ENCODE measurements at regions not wholly inside any gene's neighbourhood (a gene's known extent, or its start where the extent isn't known, plus 50 kb on each side); places are given as distances from the start of the nearest gene placed in this dataset.

DNA sequence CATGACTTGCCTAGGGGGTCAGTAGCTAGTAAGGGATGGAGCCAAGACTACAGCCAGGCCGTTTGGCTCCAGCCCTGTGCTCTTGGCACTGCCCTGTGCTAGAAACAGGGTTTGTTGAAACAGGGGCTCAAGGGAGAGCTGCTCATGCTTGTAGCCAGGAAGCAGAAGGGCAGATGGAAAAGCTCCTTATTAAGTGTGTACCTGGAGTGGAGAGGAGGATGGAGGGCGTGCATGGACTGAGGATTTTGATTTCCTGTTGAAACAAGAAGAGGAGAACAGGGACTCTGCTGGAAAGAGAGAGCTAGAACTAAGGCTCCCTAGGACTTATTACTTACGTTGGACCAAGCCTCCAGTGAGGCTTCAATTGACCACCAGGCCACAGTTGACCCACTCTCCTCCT lies 363.0 kb downstream of the MID1IP1 start:
- DNase-seq (ENCODE audit: extremely low read depth, low read depth), result no peak
- TF ChIP-seq CTCF (IDR thresholded peaks at IDR 0.05; ENCODE audit: low read depth, low read length), result no peak

DNA sequence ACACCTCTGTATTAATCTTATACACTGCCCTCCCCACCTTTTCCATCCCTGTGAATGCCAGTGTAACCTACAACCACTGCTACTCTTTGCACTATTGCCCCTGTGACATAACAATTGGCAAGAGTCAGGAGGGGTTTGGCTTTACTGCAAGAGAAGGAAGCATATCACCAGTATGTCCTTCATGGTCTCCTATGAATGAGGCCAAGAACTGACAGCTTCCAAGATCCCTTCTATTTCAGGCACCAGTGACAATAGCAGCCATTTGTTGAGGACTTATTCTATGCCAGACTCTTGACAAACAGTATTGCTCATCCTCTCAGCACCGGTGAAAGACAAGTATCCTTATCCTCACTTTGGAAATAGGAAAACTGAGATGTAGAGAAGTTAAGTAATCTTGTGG lies 363.9 kb downstream of the MID1IP1 start:
- TF ChIP-seq CTCF (IDR thresholded peaks at IDR 0.05; ENCODE audit: low read depth, low read length), result no peak
- no peak for DNase-seq (ENCODE audit: extremely low read depth, low read depth)

DNA sequence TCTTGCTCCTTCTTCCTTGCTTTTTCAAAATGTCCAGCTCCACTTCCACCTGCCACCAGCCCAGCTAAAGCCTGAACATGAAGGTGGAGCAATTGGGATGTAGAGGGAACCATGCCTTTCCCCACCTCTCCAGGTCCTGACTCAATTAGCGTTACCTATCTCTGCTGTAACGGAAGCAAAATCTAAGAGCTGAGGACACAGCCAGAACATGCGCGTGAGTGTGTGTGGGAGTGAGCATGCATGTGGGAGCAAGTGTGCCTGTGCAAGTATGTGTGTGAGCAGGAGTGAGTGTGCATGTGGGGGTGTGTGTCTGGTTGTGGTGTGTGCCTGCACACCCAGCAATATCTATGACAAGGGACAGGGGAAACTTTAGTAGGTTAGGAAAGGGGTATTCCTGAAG lies 364.5 kb downstream of the MID1IP1 start:
- TF ChIP-seq CTCF (IDR thresholded peaks at IDR 0.05; ENCODE audit: low read depth, low read length), result no peak
- no peak for DNase-seq (ENCODE audit: extremely low read depth, low read depth)

DNA sequence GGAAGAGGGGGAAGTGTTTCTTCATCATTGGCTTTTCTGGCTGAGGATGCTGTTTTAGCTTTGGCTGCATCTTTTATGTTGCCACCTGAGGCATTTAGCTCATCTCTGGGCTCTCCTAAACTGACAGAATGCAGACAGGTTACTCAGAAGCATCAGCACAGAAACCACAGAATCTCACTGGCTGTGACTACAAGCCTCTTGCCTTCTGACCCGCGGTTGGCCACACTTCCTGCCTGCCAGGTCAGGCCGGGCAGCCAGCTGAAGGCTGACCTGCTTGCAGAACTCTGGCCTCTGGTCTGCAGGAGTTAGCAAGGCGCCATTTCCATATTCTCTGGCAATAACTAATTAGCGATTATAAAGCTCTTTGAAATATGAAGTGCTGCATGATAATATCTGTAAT lies 366.5 kb downstream of the MID1IP1 start:
- TF ChIP-seq CTCF (IDR thresholded peaks at IDR 0.05; ENCODE audit: low read depth, low read length), result no peak
- DNase-seq (ENCODE audit: extremely low read depth, low read depth), result no peak

DNA sequence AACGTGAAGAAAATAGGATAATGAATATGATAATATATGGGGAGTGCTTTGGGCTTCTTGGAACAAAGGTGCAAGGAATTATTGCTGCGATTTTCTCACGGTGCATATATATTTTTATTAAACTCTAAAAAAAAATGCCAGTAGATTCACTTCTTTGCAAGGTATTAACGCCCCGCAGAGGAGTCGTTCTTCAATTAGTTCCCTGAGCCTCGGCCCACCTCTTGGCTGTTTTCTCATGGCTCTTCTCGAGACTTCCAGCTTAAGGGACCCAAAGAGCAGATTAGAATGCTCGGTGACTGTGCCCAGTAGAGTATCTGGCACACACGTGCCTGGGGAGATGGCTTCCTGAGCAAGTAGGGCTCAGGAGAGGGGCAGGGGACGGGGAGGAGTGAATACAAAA lies 367.4 kb downstream of the MID1IP1 start:
- DNase-seq (ENCODE audit: extremely low read depth, low read depth), result no peak

GRCh38 chrX:39169976-39170375 lies 368.7 kb downstream of the MID1IP1 start:
- DNase-seq (ENCODE audit: extremely low read depth, low read depth), result no peak
- TF ChIP-seq CTCF (IDR thresholded peaks at IDR 0.05; ENCODE audit: low read depth, low read length), result no peak

More for the DNA sequence above, 367.4 kb downstream of the MID1IP1 start:
- no peak for TF ChIP-seq CTCF (IDR thresholded peaks at IDR 0.05; ENCODE audit: low read depth, low read length)

DNA sequence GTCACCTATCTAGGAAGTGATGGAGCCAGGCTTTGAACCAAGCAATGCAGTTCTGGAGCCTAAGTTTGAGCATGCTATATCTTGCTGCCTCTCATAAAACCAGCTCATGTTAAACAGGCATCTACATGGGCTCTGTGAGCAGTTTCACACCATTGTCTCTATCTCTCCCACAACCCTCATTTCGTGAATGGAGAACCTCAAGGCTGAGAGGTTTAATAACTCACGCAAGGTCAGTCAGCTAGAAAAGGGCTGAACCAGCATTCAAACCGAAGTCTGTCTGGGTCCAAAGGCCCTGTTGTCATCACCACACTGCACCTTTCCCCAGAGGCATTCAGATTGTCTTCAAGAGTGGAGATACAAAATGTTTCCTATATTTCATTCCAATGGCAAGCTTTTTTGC lies 369.2 kb downstream of the MID1IP1 start:
- TF ChIP-seq CTCF (IDR thresholded peaks at IDR 0.05; ENCODE audit: low read depth, low read length), result no peak
- DNase-seq (ENCODE audit: extremely low read depth, low read depth), result no peak

Measured in AG09319 (cell line).